Stimulated activated CD4-positive, alpha-beta T cell treated with anti-CD3 and anti-CD28 coated beads, Interleukin-1b, Interleukin-23, amount 100 ng/mL, for 24 hours (primary cell): ENCODE measurements at regions not wholly inside any gene's neighbourhood (a gene's known extent, or its start where the extent isn't known, plus 50 kb on each side); places are given as distances from the start of the nearest gene placed in this dataset.
"Not testable (repeated sequence)": the region's sequence is repeated elsewhere in the genome, so short reads cannot be mapped to it uniquely, and the experiment has no call there.

Experiments
- DNase-seq, 4 experiments: peaks; one replicate each; pipeline ENCODE4 v3.0.0-alpha.2; 2020; ENCODE audit warnings: low read depth in 4 of 4, low spot score in 1 of 4

DNA sequence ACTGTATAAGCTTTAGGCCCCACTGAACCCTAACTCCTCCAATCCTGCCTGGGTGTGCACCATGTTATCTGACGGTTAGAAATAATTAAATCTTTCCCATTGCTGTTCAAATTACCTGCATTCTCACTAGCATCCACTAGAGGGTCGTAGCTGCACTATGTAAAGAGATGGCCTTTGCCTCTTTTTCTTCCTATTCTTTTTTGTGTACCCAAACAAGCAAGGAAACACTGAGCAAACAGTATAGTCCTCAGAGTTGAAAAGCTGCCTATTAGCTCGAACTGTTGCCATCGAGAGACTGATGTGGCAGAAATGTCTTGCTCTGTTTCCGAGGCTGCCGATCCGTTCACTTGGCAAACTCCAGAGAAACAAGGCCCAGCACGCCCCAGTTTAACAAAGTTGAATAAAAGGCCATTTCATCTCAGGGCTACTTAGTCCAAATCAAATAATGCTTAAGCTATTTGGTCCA is 163.8 kb upstream of the TRPM3 start:
- DNase-seq: peak in 3 of 4 experiments; percentile 7 to 17 (median 7)

DNA sequence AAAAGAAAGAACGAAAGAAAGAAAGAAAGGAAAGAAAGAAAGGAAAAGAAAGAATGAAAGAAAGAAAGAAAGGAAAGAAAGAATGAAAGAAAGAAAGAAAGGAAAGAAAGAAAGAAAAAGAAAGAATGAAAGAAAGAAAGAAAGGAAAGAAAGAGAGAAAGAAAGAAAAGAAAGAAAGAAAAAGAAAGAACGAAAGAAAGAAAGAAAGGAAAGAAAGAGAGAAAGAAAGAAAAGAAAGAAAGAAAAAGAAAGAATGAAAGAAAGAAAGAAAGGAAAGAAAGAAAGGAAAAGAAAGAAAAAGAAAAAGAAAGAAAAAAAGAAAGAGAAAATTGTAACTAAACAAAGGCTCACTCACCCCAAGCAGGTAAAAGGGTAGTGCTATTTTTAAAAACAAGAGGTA is 160.7 kb upstream of the TRPM3 start:
- DNase-seq: not testable (repeated sequence)

DNA sequence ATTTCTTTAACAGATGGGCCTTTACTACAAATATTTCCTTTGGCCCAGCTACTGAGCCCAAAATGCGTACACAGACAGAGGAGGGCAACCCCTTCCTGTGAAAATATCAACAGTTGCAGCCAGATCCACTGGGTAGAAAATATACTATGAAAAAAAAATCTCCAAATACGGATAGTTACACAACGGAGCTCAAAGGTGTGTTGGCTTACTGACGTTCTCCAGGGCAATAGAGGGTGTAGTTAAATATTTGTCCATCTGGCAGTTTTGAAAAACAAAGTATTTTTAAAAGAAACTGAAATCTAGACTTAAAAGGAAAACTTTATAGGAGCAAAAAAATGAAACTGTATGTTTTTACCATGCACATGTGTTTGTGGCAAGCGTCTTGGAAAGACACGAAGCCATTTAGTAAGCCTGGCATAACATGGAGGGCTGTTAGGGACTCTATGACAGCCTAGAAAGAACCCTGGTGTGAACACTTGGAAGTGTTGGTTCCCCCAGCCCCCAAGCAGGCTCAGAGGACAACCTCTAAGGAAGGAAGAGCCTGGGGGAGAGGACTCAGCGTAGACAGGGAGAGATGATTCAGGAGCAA is 157.8 kb upstream of the TRPM3 start:
- DNase-seq: no peak

DNA sequence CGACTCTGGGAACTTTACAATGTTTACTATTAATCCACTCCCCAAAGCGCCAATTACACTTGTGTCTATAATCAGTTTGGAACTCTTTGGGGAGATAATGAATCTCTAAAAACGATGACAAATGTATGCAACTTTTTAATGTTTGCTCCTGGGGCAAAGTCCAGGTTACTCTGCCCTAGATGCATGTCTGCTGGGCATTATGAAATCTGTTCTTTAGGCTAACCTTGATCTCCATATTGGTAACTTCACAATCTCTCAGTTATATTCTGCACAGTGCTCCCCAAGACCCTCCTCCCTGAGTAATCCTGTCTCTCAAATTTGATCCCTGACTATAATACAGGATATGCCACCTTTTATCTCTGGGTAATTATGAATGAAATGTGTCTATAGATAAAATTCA is 152.2 kb upstream of the TRPM3 start:
- no peak for DNase-seq

DNA sequence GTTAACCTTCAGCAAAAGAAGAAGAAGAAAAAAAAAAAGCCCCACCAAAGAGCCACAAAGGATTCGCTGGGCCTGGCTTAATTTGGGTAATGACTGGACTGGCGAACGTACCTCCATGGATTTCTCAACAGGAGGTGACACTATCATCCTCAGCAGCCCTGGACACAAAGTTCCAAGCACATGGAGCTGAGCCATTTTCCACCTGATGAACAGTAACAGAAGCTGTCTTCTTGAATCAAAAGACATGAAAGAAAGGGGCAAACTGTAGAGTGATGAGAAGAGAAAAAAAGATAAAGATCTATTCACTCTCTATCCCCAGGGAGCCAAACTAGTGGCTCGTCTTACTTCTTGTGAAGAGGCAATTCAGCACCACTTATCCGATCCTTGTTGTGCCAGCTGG is 150.2 kb upstream of the TRPM3 start:
- DNase-seq: no peak

DNA sequence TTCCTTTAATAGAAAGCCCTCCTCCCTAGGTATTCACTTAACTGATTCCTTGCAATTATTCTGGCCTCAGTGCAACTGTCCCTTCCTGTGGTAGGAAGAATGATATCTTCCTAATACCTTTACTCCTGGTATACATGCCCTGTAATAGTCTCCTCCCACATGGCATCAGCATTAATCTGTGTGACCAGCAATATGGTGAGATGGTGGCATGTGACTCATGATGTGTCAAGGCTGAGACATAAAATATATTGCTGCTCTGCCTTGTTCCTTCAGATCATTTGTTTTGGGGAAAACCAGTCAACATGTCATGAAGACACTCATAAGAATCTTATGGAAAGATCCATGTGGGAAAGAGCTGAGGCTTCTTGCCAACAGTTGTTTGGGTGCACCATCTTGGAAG is 149.1 kb upstream of the TRPM3 start:
- no peak for DNase-seq

DNA sequence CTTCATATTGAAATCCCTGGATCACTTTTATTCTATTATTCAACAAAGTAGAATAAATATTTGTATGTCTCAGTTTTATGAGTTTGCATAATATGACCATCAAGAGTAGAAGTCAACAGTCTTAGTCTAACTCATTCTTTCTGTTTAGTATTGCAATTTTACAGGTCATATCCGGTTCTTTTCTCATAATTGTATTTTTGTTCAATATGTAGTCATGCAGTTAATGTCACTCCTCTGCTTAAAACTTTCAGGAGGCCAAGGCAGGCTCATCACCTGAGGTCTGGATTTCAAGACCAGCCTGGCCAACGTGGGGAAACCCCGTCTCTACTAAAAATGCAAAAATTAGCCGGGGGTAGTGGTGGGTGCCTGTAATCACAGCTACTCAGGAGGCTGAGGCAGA is 148.4 kb upstream of the TRPM3 start:
- DNase-seq: no peak

DNA sequence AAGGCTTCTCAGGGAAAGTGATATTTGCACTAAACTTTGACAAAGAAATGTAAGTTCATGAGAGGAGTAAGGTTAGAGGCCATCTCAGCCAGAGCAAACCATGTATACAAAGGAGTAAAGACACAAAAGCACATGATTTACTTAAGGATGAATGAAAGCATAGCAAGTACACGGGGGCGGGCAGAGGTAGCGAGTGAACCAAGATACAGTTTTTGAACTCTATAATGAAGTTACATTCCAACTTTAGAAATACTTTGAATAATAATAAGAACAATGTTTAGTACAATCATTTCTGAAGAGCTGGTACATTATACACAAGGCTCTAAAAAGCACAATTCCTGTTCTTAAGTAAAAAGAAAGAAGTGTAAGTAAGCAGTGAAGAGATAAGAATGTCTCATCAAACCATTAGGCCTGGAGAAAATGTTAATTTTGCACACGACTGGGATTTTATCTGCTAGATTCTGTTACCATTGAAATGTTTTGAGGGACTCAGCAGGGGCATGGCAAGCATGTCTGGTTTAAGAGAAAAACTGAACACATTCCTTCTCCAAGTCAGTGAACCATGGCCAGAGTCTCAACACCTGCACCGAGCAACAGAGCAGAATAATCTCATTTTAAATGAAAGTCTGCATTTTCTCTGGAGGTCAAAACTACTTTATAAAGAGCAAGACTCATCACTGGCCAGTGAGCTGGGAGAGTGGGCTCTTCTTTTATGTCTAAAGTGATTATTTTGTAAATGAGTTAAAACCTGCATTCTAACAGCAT is 147.6 kb upstream of the TRPM3 start:
- DNase-seq: no peak

DNA sequence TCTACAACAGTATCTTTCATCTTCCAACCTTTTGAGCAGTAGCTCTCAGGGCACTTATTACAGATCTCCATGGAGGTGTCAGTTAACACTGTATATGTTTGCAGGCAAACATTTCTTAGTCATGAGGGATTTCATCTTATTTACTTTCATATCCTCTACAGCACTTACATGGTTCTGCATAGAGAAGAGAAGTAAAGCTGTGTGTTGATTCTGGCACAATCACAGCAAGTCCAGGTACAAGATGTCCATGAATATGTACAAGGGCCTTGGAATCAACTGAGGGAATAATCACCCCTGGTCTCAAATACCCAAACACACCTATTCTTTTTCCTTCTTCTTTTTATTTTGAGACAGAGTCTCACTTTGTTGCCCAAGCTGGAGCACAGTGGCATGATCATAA is 142.0 kb upstream of the TRPM3 start:
- DNase-seq: no peak

DNA sequence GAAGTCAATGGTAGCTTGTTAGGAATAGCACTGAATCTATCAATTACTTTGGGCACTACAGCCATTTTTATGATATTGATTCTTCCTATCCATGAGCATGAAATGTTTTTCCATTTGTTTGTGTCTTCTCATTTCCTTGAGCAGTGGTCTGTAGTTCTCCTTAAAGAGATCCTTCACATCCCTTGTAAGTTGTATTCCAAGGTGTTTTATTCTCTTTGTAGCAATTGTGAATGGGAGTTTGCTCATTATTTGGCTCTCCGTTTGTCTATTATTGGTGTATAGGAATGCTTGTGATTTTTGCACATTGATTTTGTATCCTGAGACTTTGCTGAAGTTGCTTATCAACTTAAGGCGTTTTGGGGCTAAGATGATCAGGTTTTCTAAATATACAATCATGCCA is 139.0 kb upstream of the TRPM3 start:
- DNase-seq: not testable (repeated sequence)

DNA sequence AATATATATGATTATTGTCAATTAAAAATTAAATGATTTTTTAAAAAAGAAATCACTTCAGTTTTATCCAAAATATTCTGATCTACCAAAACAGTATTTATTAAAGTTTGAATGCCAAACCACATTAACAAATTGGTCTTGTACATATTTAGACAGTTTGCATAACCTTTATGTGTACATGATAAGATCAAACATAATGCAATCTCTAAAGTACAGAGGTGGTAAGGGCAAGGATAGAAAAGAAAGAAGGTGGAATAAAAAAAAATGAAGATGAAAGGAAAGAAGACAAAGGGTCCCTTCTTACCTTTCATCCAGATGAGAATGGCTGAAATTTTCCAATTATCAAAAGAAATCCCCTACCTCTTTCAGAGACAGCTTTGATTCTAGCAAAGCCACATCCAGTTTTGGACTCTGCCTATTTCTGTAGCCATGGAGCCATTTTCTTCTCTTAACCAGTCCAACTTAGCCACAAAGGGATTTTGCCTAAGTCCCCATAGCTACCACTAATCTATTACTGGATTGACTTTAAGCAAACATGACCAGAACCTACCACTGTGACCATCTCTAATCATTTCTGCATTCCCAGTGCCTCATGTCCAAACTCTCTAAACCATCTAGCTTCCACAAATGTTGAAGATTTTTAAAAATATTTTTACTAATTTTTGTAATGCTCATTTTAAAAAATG is 133.3 kb upstream of the TRPM3 start:
- no peak for DNase-seq

DNA sequence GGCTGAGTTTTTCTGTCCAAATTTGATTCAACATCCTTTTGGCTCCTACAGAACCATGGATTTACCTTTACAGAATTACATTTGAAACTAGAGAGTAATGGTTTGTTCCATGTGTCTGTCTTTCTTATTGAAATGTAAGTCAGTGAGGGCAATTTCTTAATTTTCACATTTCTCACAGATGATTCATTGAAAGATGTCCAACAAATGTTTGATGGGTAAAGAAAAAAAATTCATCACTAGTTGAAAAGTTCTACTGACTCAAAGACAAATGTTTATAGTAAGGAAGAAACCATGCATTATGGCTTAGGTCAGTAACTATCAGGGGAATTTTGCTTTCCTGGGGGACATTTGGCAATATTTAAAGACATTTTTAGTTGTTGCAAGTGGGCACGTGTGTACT is 131.6 kb upstream of the TRPM3 start:
- no peak for DNase-seq

DNA sequence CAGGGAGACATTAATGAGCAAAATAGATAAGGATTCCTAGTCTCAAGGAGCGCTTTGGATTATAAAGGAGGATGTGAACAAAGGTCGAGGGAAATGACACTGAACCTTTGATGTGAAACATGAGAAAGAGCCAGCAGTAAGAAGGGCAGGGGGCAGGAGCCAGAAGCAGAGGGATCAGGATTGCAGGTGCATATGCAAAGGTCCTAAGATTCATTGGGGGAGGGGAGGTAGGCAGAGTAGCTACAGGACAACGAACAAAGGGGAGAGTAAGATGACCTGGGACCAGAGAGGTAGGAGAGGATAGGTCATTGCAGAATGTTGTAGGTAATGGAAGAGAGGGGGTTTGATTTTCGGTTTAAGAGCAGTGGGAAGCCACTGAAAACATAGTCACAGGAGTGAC is 129.2 kb upstream of the TRPM3 start:
- DNase-seq: no peak

DNA sequence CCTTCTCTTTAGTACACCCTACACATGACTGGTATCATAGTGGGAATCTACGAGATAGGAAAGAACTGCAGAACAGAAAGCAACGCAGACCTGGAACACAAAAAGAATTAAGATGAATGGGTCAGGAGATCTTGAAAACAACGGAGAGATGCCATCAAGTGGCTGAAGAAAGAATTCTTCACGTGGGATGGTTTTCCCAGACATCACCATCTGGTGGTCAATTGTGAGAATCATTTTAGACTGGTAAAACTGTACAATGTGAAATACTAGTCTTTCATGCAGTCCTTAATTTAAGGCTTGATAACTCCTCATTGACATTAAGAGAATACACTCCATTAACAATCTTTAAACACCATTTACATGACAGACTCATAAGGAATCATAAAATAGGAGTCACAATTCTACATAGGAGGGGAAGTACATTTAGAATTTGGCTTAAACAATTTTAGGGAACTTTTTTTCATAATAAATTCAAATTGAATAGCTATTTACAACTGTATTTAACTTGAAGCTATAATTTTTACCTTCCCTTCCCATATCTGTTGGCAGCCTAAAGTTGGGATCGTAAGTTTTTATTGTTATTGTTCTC is 128.4 kb upstream of the TRPM3 start:
- no peak for DNase-seq

DNA sequence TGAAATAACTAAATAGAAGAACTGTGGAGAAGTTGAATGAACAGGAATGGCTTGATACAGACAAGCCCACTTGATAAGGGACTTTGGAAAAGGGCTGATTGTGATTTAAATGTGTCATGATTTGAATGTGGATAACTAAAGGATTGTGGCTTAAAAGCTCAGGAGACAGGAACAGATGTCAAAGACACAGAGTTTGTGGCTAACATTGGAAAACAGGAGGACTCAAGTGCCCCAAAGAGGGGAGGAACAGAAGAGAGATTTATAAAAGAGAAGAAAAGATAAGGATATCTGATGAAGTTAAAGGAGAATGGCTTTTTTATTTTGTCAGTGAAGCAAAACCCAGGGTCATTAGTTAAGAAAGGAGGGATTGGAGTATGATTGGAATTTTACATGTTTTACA is 124.2 kb upstream of the TRPM3 start:
- DNase-seq: no peak

DNA sequence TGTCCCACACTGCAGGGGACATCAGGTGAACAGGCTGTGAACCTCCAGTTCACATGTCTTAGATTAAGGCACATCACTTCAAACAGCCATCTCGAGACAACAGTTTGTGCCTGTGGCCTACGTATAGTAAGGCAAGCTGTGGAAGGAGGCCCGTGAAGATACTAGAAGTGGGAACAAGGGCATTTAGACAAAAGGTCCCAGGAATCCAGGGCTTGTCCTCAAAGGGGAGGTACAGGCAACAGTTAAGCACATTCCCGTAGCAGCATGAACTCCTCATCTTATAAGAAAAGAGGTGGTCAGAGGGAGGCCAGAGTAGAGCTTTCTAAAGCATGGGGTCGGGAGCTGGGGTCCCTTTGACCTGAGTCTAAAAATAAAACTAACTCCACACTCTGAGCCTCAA is 122.5 kb upstream of the TRPM3 start:
- no peak for DNase-seq

DNA sequence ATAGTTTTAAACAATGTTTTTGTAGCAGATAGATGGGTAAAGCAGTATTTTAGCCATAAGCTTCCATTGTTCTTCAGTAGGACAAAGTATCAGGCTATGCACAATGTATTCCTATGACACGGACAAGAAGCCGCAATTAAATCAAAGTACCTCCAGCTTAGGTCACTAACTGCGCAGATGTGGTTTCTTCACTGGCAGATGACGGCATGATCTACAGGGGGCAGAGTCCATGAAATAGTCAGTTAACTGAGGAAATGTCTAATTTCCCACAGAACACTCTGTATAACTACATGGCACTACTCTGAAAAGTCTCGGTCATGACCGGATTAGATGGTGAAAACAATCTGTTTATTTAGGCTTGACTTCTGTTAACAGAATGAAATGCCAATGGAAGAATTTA is 120.7 kb upstream of the TRPM3 start:
- no peak for DNase-seq

DNA sequence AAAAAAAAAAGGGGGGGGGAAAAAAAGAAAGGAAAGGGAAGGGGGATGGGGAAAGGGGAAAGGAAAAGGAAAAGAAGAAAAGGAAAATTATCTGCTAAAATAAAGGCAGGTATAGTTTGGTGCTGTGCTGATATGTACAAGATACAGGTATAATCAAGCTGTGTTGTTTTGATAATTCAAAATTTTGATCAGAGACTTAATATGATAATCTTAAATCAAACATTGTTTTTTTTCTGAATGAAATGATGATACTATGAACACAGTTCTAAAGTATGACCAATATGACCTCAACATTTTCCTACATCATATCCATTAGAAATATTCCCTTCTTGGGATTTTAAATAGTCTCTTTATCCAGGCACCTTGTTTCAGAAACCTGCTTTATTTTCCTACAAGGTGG is 115.6 kb upstream of the TRPM3 start:
- no peak for DNase-seq

DNA sequence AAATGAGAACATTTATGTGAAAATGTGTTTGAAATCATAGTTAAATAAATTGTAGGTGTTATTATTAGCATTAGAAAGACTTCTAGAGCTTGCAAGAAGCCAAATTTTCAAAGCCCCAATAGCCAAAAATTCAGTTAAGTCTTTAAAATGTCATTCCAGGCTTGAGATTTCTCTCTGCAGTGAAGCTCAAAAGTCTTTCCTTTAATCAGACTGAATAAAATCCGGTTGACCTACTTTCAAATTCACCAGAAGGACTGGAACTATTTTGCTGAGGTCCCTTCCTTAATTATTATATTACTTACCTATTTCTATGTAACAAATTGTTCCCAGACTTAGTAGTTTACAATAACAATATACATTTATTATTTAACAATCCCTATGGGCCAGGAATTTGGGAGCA is 112.2 kb upstream of the TRPM3 start:
- DNase-seq: no peak

DNA sequence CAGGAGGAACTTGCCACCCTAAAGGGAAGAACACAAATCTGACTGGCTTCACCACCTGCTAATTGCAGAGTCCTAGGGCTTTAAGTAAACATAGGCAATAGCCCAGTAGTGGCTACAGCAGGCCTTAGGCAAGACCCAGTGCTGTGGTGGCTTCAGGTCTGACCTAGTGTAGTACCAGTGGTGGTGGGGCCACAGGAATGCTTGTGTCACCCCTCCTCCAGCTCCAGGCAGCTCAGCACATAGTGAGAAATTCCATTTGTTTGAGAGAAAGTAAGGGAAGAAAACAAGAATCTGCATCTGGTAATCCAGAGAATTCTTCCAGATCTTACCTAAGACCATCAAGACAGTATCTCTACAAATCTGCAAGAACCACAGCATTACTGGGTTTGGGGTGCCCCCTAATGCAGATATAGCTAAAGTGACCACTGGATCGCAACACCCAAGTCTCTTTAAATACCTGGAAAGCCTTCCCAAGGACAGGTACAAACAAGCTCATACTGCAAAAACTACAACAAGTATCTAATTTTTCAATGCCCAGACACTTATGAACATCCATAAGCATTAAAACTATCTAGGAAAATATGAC is 102.6 kb upstream of the TRPM3 start:
- DNase-seq: no peak

DNA sequence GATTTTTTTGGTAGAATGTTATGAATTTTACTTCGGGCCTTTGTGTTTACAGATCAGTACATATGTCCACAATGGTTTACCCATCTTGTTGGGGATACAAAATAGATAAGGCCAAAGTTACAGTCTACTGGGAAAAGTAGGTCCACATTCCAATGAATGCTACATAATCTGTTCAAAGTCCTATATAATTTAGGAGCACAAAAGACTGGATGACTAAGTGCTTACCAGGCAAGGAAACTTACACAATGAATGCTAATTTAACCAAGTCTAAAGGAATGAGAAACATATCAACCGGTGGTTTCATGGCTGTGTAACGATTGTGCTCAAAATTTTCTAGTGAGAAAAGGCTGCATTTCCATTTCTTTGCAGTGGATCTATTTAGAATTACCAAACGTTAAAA is 97.4 kb upstream of the TRPM3 start:
- DNase-seq: no peak

DNA sequence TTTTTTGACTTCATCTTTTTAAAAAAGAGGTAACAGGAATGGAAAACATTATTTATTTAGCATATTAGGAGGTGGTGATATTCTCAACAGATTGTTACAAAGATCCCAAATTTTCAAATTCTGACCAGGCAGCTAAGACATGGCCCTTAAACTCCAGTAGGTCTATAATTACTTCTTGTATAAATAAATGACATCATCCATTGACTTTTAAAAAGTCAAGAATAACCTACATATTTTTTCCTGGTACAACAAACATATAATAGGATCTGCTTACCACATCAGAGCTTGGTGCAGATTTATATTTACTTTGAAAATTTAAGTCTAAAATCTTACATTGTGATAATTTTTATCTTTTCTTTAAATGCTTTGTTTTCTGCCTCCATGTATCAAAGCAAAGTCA is 92.2 kb upstream of the TRPM3 start:
- DNase-seq: no peak
